ENCODE measurements at regions not wholly inside any gene's neighbourhood (a gene's known extent, or its start where the extent isn't known, plus 50 kb on each side); places are given as distances from the start of the nearest gene placed in this dataset.
"Not testable (repeated sequence)": the region's sequence is repeated elsewhere in the genome, so short reads cannot be mapped to it uniquely, and the experiment has no call there.

DNA sequence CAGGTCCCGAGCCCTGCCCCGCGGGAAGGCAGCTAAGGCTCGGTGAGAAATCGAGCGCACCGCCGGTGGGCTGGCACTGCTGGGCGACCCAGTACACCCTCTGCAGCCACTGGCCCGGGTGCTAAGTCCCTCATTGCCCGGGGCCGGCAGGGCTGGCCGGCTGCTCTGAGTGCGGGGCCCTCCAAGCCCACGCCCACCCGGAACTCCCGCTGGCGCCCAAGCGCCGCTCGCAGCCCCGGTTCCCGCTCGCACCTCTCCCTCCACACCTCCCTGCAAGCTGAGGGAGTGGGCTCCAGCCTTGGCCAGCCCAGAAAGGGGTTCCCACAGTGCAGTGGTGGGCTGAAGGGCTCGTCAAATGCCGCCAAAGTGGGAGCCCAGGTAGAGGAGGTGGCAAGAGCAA is 63.2 kb upstream of the IER3 start:
- not testable (repeated sequence) for DNase-seq (ENCODE audit: low read depth in 2 of 2)

DNA sequence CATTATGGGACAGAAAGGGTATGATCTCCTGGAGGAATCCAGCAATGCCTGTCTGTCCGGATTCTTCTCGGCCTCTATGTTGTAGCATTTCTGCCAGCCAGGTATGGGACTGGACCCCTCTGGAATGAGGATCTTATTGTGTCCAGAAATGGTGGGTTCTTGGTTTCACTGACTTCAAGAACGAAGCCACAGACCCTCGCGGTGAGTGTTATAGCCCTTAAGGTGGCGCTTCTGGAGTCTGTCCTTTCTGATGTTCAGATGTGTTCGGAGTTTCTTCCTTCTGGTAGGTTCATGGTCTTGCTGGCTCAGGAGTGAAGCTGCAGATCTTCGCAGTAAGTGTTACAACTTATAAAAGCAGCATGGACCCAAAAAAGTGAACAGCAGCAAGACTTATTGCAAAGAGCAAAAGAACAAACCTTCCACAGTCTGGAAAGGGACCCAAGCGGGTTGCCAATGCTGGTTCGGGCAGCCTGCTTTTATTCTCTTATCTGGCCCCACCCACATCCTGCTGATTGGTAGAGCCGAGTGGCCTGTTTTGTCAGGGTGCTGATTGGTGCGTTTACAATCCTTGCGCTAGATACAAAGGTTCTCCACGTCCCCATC is 62.3 kb upstream of the IER3 start:
- DNase-seq (ENCODE audit: low read depth in 2 of 2): no peak

- no peak for DNase-seq (ENCODE audit: low read depth in 2 of 2)
These were observed 60.0 kb upstream of the IER3 start for GRCh38 chr6:30804333-30804732.

DNA sequence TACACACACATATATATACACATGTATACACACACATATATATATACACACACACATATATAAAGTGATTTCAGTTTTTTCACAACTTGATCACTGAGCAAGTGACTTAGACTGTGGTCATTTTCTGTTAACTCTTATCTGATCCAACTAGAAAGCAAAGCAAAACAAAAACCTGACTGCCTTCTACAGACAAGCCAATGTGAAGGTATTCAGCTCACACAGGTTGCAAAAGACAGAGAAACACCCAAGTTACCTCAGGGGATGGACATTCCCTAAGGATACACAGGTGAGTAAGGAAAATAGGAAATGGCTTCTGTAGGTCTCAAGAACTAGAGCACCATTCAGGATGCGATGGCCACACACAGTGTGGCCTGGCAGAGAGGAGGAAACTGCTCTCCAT is 58.4 kb upstream of the IER3 start:
- DNase-seq (ENCODE audit: low read depth in 2 of 2): no peak

DNA sequence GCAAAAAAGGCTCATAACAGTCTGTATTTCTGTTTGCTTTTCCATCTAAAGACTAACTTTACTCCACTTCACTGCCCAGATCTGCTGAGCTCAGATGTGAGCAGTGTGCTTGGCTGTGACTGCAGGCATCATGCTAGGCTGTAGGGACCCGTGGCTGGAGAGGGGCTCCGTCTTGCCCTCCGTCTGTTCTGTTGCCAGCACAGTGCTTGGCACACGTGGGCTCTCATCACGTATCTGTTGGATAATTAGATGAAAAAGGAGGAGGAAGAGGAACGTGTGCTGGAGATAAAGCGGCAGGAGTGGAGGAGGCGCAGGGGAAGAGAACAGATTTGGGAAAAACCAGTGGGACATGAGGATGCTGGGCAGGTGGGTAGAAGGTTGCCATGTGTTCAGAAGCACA is 57.6 kb upstream of the IER3 start:
- no peak for DNase-seq (ENCODE audit: low read depth in 2 of 2)

DNA sequence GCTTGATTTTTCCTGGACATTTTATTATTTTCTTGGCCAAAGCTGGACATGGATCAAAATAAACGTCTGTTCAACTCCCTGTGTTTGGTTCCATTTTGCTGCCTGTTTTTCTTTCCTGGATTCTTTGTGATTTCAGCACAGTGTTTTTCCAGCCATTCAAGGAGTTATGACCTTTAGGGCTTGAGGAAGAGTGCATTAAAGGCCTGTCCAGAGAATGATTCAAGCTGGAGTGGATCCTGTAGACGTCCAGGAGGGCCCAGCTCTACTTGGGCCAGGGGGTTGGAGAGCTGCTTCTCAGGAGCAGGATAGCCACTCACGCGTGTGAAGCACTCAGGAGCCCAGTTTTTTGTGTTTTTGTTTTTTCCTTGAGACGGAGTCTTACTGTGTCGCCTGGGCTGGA is 56.5 kb upstream of the IER3 start:
- no peak for DNase-seq (ENCODE audit: low read depth in 2 of 2)

GRCh38 chr6:30799210-30799609 is 54.9 kb upstream of the IER3 start:
- no peak for DNase-seq (ENCODE audit: low read depth in 2 of 2)

DNA sequence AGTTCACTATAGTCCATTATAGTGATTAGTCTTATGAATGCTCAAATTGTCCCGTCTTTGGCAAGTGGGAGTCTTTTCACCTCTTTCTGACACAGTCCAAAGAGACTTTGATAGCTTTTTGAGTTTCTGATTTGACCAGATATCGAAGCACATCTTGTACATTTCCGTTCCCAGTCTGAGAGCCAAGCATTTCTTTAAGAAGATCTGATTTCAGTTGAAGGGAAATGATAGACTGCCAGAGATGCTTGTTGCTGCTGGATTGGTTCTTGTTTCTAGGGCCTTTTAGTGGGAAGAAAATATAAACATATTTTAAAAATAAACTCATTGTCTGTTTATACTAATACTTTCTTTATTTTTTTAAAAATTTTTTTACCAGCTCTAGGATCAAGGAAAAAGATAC is 54.1 kb upstream of the IER3 start:
- no peak for DNase-seq (ENCODE audit: low read depth in 2 of 2)

GRCh38 chr6:30795549-30796293 is 51.4 kb upstream of the IER3 start:
- DNase-seq (ENCODE audit: low read depth in 2 of 2): no peak

Measured in stimulated activated CD8-positive, alpha-beta memory T cell treated with anti-CD3 and anti-CD28 coated beads, Interleukin-15, amount 100 ng/mL, for 4 hours (primary cell).